Psoas muscle (tissue), 7 donors: ENCODE measurements at regions not wholly inside any gene's neighbourhood (a gene's known extent, or its start where the extent isn't known, plus 50 kb on each side); places are given as distances from the start of the nearest gene placed in this dataset.

ENCODE experiments used
- ATAC-seq, 4 donors: fragments of 200-7000 bp; cut with Tn5 transposase; one replicate each; pipeline ENCODE4 v1.9.1; 2020; ENCODE audit warnings: moderate library complexity in 3 of 4, mild to moderate bottlenecking in 2 of 4
- DNase-seq, 2 donors: peaks; one replicate each; pipeline ENCODE4 v3.0.0-alpha.2; 2020
- H3K27ac ChIP-seq: fragments of 200-600 bp; one replicate; pipeline ENCODE4 v1.8.0; 2022
- H3K27me3 ChIP-seq, 3 donors: fragments of 200-600 bp in 1 of 3; one replicate each; pipeline versions ENCODE4 v1.6.1 to v1.8.0; 2013 to 2022; ENCODE audit warnings: low read length in 2 of 3, mild to moderate bottlenecking in 2 of 3, moderate library complexity in 1 of 3; ENCODE audit not compliant: insufficient read depth in 3 of 3
- H3K36me3 ChIP-seq, 2 donors: fragments of 200-600 bp in 1 of 2; one replicate each; pipeline versions ENCODE4 v1.6.1 to v1.8.0; 2013 to 2022; ENCODE audit warnings: low read depth in 1 of 2, mild to moderate bottlenecking in 1 of 2, moderate library complexity in 1 of 2; ENCODE audit not compliant: insufficient read depth in 1 of 2
- H3K4me1 ChIP-seq: fragments of 200-600 bp; one replicate; pipeline ENCODE4 v1.8.0; 2022
- H3K4me3 ChIP-seq: fragments of 200-600 bp; one replicate; pipeline ENCODE4 v1.8.0; 2022; ENCODE audit warnings: mild to moderate bottlenecking
- H3K9me3 ChIP-seq: fragments of 200-600 bp; one replicate; pipeline ENCODE4 v1.8.0; 2022
- CTCF ChIP-seq: fragments of 200-600 bp; IDR thresholded peaks from one replicate; pipeline ENCODE4 v1.8.0; 2022; ENCODE audit warnings: antibody characterized with exemption
- WGBS, 3 donors: extraction: QIAGEN DNeasy Blood & Tissue Kit; methylation state at CpG; one replicate each; pipeline versions ENCODE4 v1.1.6 to v1.1.7; 2013; 5-methylcytosine and 5-hydroxymethylcytosine counted together
- intact Hi-C, 2 donors: fragments of 100-400 bp; cut with DNase I; formaldehyde crosslinking; loops; one replicate each; pipeline versions ENCODE4 v1.11.0 to v1.14.2; 2022
- donor health status: healthy with polysubstance abuse.
- donor health status: DM: no; HTN: no; CAD: no; lungs with moderate emphysema.
- donor health status: Bipolar disorder and iron deficiency.
- donor health status: healthy.
- donor health status: DM: yes; HTN: yes; CAD: no.
- donor health status: DM: no; HTN: no; CAD: no.
- donor health status: DM: yes; HTN: yes; CAD: no.

- whole genome bisulfite sequencing, 3 donors: 62 to 78% (median 69%) methylated on average over 6 of the region's 6 CpGs
- no peak overlapping the region for H3K27ac ChIP-seq
- no peaks in the 10 kb centered on the region for H3K4me1 ChIP-seq
- H3K9me3 ChIP-seq: no peaks in the 10 kb centered on the region
- intact Hi-C loops: no loop called here
- ATAC-seq (no peak), DNase-seq (no peak)
- no peak overlapping the region for H3K4me3 ChIP-seq
- no peak for TF ChIP-seq CTCF
- no peaks in the 10 kb centered on the region for H3K36me3 ChIP-seq
- H3K27me3 ChIP-seq: no peaks in the 10 kb centered on the region
Measured at GRCh38 chr7:159226011-159226702, 81.5 kb upstream of the VIPR2 start.

GRCh38 chr7:159218607-159219006 lies 73.9 kb upstream of the VIPR2 start:
- Histone ChIP-seq H3K36me3 (no peaks in the 10 kb centered on the region), H3K9me3 (no peaks in the 10 kb centered on the region), H3K27ac (no peak overlapping the region), H3K4me1 (no peaks in the 10 kb centered on the region), H3K27me3 (no peaks in the 10 kb centered on the region), H3K4me3 (no peak overlapping the region)
- DNase-seq (no peak), ATAC-seq (no peak)
- 83 to 89% (median 85%) methylated on average over 7 of the region's 7 CpGs for WGBS, 3 donors
- TF ChIP-seq CTCF: no peak
- intact Hi-C loops: no loop called here

- H3K4me3 ChIP-seq: no peak overlapping the region
- ATAC-seq (no peak), DNase-seq (no peak)
- H3K36me3 ChIP-seq: no peaks in the 10 kb centered on the region
- 75 to 86% (median 79%) methylated on average over 1 of the region's 1 CpG for WGBS, 3 donors
- TF ChIP-seq CTCF: no peak
- intact Hi-C loops: no loop called here
- H3K9me3 ChIP-seq: no peaks in the 10 kb centered on the region
- H3K27me3 ChIP-seq: no peaks in the 10 kb centered on the region
- H3K27ac ChIP-seq: no peak overlapping the region
- H3K4me1 ChIP-seq: no peaks in the 10 kb centered on the region
Measured at GRCh38 chr7:159218170-159218569, 73.5 kb upstream of the VIPR2 start.

GRCh38 chr7:159215076-159215475 lies 70.4 kb upstream of the VIPR2 start:
- DNase-seq: no peak
- Histone ChIP-seq H3K4me1 (no peaks in the 10 kb centered on the region), H3K4me3 (no peak overlapping the region), H3K27ac (no peak overlapping the region), H3K27me3 (no peaks in the 10 kb centered on the region), H3K9me3 (no peaks in the 10 kb centered on the region), H3K36me3 (no peaks in the 10 kb centered on the region)
- TF ChIP-seq CTCF: no peak
- WGBS, 3 donors: 95 to 99% (median 96%) methylated on average over 4 of the region's 4 CpGs
- intact Hi-C loops: no loop called here
- no peak for ATAC-seq

GRCh38 chr7:159213253-159213652 lies 68.6 kb upstream of the VIPR2 start:
- ATAC-seq (no peak), DNase-seq (no peak)
- H3K36me3 ChIP-seq: no peaks in the 10 kb centered on the region
- no peak overlapping the region for H3K27ac ChIP-seq
- 90 to 100% (median 95%) methylated on average over 2 of the region's 2 CpGs for WGBS, 3 donors
- H3K27me3 ChIP-seq: no peaks in the 10 kb centered on the region
- no peak overlapping the region for H3K4me3 ChIP-seq
- no peak for TF ChIP-seq CTCF
- no peaks in the 10 kb centered on the region for H3K4me1 ChIP-seq
- intact Hi-C loops: no loop called here
- no peaks in the 10 kb centered on the region for H3K9me3 ChIP-seq
